Stimulated activated naive CD8-positive, alpha-beta T cell treated with anti-CD3 and anti-CD28 coated beads, Interleukin-15, Interleukin-2, amounts not matched to agents 100 U/mL and 50 U/mL, for 24 hours (primary cell): ENCODE measurements at regions not wholly inside any gene's neighbourhood (a gene's known extent, or its start where the extent isn't known, plus 50 kb on each side); places are given as distances from the start of the nearest gene placed in this dataset.

Experiments
- ATAC-seq: fragments of 150-1000 bp; cut with Tn5 transposase; one replicate; pipeline ENCODE4 v1.10.0; 2021
- DNase-seq: peaks from one replicate; pipeline ENCODE4 v3.0.0; 2021

GRCh38 chr17:6940186-6940649 is 55.6 kb upstream of the ALOX12 start:
- ATAC-seq, result no peak

GRCh38 chr17:6941989-6942388 is 53.9 kb upstream of the ALOX12 start:
- DNase-seq (no peak), ATAC-seq (no peak)

More at GRCh38 chr17:6940186-6940649, 55.6 kb upstream of the ALOX12 start:
- no peak for DNase-seq

- DNase-seq (no peak), ATAC-seq (no peak)
Measured at GRCh38 chr17:6943406-6943805, 52.4 kb upstream of the ALOX12 start.
